ENCODE measurements at regions not wholly inside any gene's neighbourhood (a gene's known extent, or its start where the extent isn't known, plus 50 kb on each side); places are given as distances from the start of the nearest gene placed in this dataset.

- TF ChIP-seq ZNF407 (IDR thresholded peaks at IDR 0.05; ENCODE audit: low read depth) = no peak
- TF ChIP-seq BRD9 (IDR thresholded peaks at IDR 0.05; ENCODE audit: low read depth, partially characterized antibody) = peak; percentile 38
- TF ChIP-seq HMG20B (CRISPR knock-in tag; IDR thresholded peaks at IDR 0.05) = no peak
- TF ChIP-seq NCOA2 (IDR thresholded peaks at IDR 0.05; ENCODE audit: partially characterized antibody in 2 of 2) = no peak
- TF ChIP-seq ETS1 (conservative IDR thresholded peaks at IDR 0.05; ENCODE audit: control insufficient read depth, low read depth, low read length) = no peak
- no peak for TF ChIP-seq ZNF695 (CRISPR knock-in tag; IDR thresholded peaks at IDR 0.05)
- TF ChIP-seq KLF16 (IDR thresholded peaks at IDR 0.05) = no peak
- no peak for TF ChIP-seq NFIC (IDR thresholded peaks at IDR 0.05)
- no peak for TF ChIP-seq CREB1 (IDR thresholded peaks at IDR 0.05)
- no peak for TF ChIP-seq CREB1 (CRISPR knock-in tag; IDR thresholded peaks at IDR 0.05)
- no peak for TF ChIP-seq MEF2A (IDR thresholded peaks at IDR 0.05; ENCODE audit: control insufficient read depth, low read depth, low read length)
- TF ChIP-seq HCFC1 (IDR thresholded peaks at IDR 0.05; ENCODE audit: low read depth, low read length) = no peak
- no peak for TF ChIP-seq GTF2A2 (tag; IDR thresholded peaks at IDR 0.05)
- TF ChIP-seq POLR2A (conservative IDR thresholded peaks at IDR 0.05) = no peak
Measured at GRCh38 chr1:194919146-194919545, 1689.1 kb downstream of the KCNT2 start (continued).

Data from K562 (cell line).